CD4-positive, alpha-beta T cell treated with Interleukin-2 at 100 ng/mL for 4 hours (primary cell): ENCODE measurements at regions not wholly inside any gene's neighbourhood (a gene's known extent, or its start where the extent isn't known, plus 50 kb on each side); places are given as distances from the start of the nearest gene placed in this dataset.
"Not testable (repeated sequence)": the region's sequence is repeated elsewhere in the genome, so short reads cannot be mapped to it uniquely, and the experiment has no call there.

Source experiments
- DNase-seq: peaks from one replicate; pipeline ENCODE4 v3.0.0-alpha.2; 2020; ENCODE audit warnings: low spot score

DNA sequence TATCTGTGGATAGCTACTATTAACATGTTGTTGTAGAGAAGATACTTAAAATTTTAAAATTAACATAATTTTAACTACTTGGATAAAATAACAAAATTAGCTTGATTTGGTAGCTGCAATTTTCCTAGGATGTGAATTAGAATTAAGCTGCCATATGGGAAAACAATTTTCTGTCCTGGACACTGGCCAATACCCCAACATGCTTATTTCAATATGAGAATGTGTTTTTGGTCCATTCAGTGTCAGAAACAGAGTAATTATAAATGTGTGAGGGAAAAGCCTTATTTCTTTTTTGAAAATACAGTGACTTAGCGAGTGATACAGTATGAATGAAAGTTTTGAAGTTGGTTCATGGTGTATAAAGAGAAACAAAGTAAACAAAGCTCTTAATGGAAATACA is 948.3 kb upstream of the GYPC start:
- no peak for DNase-seq

DNA sequence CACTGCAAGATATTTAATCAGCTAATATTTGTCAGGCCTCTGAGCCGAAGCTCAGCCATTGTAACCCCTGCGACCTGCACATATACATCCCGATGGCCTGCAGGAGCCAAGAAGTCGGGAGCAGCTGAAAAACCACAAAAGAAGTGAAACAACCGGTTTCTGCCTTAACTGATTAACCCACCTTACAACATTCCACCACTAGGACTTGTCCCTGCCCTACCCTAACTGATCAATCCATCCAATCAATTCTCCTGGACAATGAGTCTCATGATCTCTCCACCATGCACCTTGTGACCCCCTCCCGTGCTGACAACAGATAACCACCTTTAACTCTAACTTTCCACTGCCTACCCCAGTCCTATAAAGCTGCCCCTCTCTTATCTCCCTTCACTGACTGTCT is 945.4 kb upstream of the GYPC start:
- no peak for DNase-seq

DNA sequence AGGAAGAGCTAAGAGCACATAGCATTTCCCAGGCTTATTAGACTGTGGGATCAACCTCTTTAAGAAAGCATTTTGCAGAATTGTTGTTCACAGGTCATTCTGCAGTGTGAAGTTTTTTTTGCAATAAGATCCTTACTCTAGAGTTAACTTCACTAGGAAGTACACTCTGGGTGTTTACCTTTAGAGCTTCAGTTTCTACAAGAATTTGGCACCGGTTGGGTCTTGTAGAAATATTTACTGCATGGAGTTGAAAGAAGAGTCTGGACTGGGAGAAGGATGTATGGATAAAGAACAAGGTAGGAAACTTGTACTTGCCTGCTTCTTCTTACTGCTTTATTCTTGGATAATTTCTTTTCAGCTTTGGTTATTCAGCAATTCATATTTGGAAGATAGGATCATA is 944.9 kb upstream of the GYPC start:
- no peak for DNase-seq

DNA sequence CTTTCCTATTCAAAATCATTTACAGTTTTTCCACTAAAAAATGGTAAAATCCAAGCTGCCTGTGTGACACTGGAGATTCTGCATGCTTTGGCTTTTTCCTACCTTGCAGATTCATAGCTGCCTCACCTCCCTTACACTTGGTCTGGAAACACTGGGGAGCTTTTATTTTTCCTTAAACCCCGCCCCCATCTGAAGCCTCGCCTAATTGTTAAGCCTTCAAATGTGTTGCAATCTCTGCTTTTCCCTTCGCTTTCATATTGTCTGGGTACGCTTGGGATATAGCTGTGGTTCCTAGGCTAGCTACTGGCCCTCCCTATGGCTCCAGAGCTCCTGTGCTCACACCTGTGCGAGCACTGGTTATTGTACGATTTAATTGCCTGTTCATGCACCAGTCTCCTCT is 942.4 kb upstream of the GYPC start:
- DNase-seq: no peak

DNA sequence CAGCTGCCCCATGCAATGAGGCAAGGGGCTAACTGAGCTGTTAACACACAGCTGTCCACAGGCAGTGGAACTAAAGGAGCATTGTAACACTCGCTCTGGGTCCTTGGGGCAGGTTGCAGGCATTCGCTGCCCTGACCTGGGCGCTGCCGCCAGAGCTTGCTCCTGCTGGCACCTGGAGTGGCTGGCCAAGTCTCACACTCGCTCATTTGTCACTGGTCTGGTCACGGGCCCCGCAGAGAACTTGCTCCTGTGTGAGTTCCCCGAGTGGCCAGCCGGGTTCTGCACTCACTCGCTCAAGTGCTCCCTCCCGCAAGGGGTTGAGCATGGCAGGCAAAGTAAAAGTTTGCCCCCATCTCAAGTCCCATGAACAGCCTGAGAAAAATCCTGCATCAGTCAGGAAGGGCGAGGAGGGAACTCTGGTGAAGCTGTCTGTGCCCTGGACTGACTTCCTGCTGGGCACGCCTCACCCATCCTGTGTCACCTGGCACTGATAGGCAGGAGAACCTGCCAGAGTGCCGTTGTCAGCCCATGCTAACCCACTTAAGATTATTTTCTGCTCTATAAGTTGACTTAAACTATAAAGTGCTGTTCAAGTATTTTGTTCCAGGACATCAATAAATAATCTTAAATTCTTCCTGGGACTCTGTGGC is 934.8 kb upstream of the GYPC start:
- DNase-seq: no peak

DNA sequence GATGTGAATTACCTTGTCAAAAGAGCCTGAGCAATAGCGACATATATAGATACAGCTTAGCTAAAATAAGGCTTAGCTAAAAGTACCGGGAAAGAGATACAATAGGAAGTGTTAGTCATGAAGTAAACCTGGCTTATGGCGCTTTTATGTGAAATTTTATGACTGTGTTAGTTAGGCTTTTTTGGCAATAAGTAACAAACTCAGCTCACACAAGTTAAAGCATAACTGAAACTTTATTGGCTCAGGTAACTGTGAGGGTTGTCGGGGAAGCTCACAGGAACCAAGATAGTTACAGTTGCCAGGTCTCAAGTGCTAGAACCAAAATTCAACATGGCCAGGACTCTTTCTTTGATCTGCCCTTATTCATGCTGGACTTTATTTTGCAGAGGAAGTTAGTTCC is 925.0 kb upstream of the GYPC start:
- no peak for DNase-seq

DNA sequence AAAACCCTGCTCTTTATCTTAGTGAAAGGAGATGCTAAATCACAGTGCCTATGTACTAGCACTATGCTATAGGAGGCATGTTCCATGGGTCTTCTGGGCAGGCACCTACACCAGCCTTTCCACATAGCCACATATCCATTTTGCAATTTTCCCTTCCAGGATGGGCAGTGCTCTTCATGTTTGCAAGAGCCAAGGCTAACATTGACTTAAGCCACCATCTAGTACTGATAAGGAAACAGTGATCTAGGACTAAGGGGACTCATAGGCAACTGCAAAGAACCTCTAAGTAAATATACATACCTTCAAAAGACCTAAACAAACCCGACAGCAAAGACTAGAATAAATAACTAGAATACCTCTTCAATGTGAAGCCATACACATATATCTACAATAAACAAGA is 919.7 kb upstream of the GYPC start:
- DNase-seq: no peak

DNA sequence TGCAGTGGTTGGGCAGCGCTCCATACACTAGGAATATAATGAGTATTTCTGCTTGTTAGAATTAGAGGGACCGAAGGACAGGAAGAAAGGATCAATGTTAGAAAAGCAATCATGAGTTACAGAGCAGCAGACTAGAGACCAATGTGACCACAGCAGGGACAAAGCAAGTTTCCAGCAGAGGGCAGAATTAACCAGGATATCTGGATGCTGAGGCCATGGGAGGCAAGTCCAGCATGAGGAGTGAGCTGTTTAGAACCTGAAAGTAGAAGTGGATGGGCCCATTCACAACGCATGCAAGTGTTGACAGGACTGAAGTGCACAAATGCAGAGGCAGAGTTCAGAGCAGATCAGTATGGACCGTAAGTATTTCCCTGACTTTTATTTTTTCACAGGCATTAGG is 910.4 kb upstream of the GYPC start:
- DNase-seq: no peak

DNA sequence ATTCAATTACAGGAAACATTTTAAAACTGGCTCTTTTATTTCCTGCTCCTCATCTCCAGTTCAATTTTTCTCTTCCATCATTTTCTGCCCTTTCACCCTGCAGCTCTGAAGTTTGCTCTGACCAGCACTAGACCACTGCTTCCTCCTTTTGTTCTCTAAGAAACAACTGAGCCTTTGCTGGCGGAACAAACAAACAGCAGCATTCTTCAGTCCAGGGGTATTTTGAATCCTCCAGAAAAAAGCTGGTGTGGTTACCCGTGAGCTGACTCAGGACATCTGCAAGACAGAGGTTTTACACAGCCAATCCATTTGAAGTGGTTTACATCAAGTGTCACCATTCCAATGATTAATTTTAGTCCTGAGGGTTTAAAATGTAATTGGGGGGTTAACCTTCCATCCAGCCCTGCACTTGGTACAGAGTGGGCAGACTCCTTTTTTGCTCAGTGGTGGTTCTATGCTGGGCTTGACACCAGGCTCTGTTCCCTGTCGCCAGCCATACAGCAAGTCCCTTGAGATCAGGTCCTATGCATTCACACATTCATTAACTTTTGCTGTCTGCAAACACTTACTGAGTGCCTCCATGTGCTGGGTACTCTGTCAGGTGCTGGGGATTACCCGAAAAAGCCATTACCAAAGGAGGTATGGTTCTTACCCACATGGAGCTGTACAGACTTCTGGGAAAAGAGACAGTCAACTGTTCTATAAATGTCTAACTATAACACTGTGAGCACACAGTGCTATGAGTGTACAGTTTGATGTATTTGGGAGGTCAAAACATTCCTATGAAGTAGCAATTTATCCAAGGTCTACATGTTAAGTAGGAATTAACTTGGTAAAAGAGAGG is 909.4 kb upstream of the GYPC start:
- DNase-seq: no peak

DNA sequence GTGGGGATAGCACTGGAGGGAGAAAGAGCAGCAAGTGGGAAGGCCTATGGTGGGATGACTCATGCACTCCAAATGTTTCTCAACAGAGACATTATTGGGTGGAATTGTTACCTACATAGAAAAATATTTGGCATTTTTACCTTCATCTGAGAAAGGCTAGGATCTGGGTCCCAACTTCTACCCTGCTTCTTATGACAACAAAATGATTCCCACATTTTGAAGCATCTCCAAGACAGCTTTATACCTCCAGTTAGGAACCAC is 908.9 kb upstream of the GYPC start:
- DNase-seq: no peak

DNA sequence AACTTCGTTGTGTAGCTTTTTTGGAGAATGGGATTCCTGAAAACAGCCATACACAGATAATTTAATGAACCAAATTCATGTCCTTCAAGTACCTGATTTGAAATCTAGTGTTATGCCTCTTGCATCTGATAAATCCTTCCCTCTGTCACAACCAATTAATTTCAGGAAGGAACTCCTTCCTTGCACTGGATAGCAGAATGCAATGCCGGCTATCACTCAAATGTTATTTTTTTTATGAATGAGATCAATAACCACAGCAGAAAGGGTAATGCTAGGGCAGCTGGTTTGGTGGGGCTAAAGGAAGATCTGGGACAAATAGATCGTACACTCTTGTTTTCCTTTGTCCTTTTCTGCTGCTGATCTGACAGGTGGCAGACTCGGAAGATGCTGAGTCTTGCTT is 899.5 kb upstream of the GYPC start:
- no peak for DNase-seq

DNA sequence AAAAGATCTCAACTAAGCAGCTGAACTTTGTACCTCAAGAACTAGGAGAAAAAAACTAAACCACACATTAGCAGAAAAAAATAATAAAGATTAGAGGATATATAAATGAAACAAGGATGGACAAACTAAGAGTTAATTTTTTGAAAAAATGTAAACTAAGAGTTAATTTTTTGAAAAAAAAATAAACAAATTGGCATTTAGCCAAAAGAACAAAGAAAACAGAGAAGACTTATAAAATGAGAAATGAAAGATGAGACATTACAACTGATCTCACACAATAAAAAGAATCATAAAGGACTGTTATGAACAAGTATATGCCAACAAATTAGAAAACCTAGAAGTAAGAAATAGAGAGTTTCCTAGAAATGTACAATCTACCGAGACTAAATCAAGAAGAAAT is 859.2 kb upstream of the GYPC start:
- no peak for DNase-seq

DNA sequence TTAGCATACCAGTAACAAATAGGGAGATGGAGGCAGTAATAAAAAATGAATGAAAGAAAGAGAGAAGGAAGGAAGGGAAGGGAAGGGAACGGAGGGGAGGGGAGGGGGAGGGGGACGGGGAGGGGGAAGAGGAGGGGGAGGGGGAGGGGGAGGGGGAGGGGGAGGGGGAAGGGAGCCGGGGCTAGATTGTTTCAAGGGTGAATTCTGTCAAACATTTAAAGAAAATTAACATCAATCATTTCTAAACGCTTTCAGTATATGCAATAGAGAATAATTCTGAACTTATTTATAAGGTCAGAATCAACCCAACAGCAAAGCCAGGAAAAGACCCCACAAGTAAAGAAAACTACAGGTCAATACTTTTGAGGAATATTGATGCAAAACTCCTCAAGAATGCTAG is 858.8 kb upstream of the GYPC start:
- DNase-seq: no peak

DNA sequence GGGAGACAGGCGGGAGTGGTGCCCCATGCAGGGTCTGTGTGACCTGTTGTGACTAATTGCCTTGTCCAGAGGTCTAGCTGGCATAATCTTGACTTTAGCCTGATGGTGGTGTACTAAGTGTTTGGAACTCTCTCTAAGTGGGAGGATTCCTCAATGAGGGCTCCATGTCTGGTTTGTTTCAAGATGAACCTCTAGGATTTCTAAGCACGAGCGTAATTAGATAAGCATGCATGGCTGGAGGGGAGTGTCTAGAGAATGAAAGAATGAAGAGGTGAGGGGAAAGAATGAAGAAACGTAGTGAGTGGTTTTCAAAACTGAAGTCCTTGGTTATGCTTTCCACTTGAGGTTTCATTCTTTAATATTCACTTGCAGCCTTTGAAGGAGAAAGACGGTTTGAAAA is 833.2 kb upstream of the GYPC start:
- DNase-seq: no peak

DNA sequence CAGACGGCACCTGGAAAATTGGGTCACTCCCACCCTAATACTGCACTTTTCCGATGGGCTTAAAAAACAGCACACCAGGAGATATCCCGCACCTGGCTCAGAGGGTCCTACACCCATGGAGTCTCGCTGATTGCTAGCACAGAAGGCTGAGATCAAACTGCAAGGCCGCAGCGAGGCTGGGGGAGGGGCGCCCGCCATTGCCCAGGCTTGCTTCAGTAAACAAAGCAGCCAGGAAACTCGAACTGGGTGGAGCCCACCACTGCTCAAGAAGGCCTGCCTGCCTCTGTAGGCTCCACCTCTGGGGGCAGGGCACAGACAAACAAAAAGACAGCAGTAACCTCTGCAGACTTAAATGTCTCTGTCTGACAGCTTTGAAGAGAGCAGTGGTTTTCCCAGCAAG is 830.2 kb upstream of the GYPC start:
- DNase-seq: not testable (repeated sequence)

DNA sequence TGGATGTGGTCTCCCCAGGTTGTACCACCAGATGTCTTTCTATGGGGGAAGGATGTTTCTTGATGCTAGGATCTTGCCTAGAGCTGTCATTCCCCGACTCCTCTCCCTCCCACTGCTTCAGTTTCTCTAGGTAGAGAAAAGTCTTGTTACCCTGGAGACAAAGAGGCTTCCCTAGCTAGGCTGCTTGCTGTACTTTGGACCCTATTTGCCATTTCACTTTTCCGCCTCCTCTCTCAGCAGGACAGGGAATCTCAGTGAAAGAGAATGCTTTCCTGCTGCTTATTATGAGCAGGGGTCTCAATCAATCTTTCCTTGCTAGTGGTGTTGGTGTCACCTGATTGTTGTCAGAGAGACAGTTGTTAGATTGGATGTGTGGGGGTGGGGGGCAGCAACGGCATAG is 818.8 kb upstream of the GYPC start:
- no peak for DNase-seq

DNA sequence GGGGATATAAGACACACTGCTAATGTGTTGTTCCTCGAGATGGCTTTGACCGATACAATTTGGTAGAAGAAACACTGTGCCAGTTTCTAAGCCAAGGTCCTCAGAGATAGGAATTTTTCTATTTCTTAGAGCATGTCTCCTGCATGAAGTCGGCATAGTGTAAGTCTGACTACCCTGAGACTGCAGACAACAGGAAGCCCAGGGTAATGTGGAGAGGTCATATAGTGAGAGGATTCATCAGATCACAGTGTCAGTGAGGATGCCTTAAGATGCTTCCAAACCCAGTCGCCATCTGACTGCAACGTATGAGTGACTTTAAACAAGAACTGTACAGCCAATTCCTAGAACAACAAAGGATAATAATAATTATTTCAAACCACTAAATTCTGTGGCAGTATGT is 818.3 kb upstream of the GYPC start:
- DNase-seq: no peak

DNA sequence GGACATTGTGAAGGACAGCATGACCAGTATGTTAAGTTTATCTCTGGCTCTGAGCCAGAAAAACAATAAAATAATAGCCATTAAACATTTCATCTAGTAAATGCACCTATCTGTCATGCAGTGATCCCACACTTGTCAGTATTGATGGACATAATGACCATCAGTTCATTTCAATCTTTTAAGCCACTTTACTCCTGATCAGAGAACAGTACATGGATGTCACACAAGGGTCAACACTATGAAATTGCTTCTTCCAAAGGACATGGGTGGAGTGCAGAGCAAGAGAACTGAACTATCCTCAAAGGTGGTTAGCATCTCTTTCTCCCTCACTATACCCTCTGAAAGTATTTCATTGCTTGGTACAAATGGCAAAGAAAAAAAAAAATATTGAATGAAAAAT is 816.0 kb upstream of the GYPC start:
- DNase-seq: no peak

DNA sequence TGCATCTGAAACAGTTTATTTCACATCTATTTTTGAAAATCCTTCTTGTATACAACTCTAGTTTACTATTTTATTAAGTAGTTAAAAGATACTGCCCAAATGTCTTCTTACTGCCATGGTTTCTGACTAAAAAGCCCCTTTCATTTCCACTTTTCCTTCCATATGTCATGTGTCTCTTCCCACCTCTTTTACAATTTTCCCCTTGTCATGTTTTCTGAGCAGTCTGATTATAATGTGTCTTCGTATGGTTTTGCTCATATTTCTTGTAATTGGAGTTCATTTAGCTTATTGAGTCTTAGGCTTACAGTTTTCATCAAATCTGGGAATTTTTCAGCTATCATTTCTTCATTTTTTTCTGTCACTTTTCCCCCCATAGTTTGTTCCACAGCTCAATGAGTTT is 813.9 kb upstream of the GYPC start:
- DNase-seq: no peak

DNA sequence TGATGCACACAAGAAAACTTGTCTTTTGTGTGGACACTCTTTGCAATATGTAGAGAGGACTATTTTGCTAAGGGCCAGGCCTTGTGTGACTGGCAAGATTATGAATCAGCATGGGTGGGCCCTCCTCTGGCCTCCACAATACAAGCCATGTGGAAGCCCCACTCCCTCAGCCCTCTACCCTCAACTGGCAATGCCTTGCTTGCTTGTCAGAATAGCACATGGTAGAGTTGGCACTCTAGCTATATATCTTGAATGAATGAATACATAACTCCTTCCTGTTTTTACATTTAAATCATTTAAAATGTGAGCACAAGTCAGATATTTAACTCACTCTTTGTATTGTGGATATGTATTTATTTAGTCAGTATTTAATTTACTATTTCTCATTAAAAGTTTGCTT is 805.4 kb upstream of the GYPC start:
- no peak for DNase-seq

DNA sequence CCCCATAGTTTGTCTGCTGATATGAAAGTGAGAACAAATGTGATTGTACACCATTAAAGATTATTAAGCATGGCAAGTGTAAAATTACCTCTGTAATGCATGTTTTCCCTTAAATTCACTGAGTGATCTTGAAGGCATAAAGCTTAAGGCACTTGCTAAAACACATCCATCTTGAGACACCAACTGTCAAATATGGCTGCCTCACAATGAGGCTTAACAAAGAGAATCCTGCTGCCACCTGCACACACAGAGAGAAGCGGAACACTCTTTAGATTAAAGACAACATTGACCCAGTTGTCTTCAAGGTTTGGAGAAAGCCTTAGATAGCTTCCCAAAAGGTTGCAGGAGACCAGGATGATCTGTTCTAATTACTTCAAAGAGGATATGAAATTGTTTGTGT is 803.6 kb upstream of the GYPC start:
- DNase-seq: no peak

DNA sequence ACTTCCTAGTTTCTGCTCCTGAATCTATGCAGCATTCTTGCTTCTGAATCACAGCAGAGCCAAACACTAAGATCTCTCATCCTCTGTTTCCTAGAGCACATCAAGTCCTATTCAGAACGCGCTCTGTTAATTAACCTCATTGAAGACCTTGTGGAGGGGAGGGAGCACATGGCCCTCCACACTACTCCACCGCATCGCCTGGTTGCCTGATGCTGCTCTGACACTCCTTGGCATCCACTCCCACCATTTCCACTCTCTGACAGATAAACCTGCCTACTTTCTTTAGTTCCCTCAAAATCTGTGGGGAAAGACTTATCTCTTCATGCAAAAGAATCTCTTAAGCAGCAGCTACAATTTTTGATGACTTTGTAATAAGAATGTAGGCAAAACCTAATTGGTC is 802.3 kb upstream of the GYPC start:
- no peak for DNase-seq

DNA sequence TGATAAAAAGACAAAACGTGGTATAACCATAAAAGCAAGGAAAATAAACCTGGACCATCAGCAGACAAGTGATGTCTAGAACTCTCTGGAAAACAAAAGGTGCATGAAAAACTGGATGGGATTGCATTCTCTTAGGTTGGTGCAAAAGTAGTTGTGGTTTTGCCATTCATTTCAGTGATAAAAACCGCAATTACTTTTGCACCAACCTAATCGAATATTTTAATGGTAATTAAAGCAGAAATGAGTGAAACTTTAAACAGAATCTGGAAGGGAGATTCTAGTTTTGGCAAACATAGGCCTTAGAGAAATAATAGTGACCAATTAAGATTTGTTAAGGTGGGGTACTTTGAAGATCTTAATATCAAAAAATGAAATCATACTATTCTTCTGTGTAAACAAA is 800.8 kb upstream of the GYPC start:
- DNase-seq: no peak
